Calu3 (cell line): ENCODE measurements at regions not wholly inside any gene's neighbourhood (a gene's known extent, or its start where the extent isn't known, plus 50 kb on each side); places are given as distances from the start of the nearest gene placed in this dataset.

Experiments used
- BruUV-seq: library from RNA; stranded (reverse); fragments of 400-500 nt; replicated peaks from 2 replicates; lab custom pipeline; 2021; lab: Mats Ljungman, UMichigan
- CTCF ChIA-PET: fragments of 300-600 bp; sonication (Branson Sonifier 250); formaldehyde crosslinking; loops from one replicate; lab custom pipeline; 2022; ENCODE audit warnings: antibody characterized with exemption; lab: Charles Lee
- DNase-seq: peaks from one replicate; pipeline ENCODE4 v3.0.0; 2022
- H3K27ac Mint-ChIP-seq: one replicate; pipeline ENCODE4 v1.8.0; 2022; ENCODE audit warnings: mixed read lengths; ENCODE audit not compliant: unreplicated experiment
- H3K27me3 Mint-ChIP-seq: one replicate; pipeline ENCODE4 v1.8.0; 2022; ENCODE audit warnings: mixed read lengths; ENCODE audit not compliant: unreplicated experiment
- H3K36me3 Mint-ChIP-seq: one replicate; pipeline ENCODE4 v1.8.0; 2022; ENCODE audit warnings: mild to moderate bottlenecking, moderate library complexity, mixed read lengths; ENCODE audit not compliant: insufficient read depth, unreplicated experiment
- H3K4me1 Mint-ChIP-seq: one replicate; pipeline ENCODE4 v1.8.0; 2022; ENCODE audit warnings: mild to moderate bottlenecking, low read depth, mixed read lengths; ENCODE audit not compliant: unreplicated experiment
- H3K4me3 Mint-ChIP-seq: one replicate; pipeline ENCODE4 v1.8.0; 2022; ENCODE audit warnings: mild to moderate bottlenecking, low read depth, moderate library complexity, mixed read lengths; ENCODE audit not compliant: unreplicated experiment
- H3K9me3 Mint-ChIP-seq: one replicate; pipeline ENCODE4 v1.8.0; 2022; ENCODE audit warnings: low read depth, mixed read lengths; ENCODE audit not compliant: unreplicated experiment
- intact Hi-C: fragments of 100-400 bp; cut with micrococcal nuclease; formaldehyde crosslinking; loops from one replicate; pipeline ENCODE4 v1.10.0; 2022; ENCODE audit not compliant: unreplicated experiment
- TF ChIP-seq, protein P1 (sequence below): fragments of 200-600 bp; IDR thresholded peaks from one replicate; pipeline ENCODE4 v1.8.0; 2022; ENCODE audit warnings: antibody characterized with exemption; ENCODE audit not compliant: unreplicated experiment

DNA sequence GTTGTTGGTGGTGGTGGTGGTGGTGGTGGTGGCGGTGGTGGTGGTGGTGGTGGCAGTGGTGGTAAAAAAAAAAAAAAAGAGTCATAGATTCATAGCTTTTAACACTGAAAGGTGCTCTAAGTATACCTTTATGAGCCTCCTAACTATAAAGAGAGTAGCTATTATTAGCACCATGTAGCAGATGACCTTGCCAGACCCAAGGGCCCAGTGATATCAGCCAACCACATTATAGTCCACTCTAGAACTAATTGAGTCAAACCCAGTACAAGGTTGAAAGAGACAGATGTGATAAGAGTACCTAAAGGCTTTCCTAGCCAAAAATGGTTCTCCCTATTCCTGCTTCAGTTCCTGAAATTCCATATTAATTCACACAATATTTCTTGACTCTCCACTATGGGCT, 245.3 kb downstream of the HACE1 start:
- Mint-ChIP-seq H3K36me3 (no peaks in the 10 kb centered on the region), H3K4me1 (peaks cover 20% of the 10 kb centered on the region), H3K4me3 (no peak overlapping the region), H3K9me3 (peaks cover 2% of the 10 kb centered on the region), H3K27ac (no peak overlapping the region), H3K27me3 (no peaks in the 10 kb centered on the region)
- no TSS peak for BruUV-seq
- DNase-seq: no peak
- CTCF ChIA-PET: no interaction called here
- intact Hi-C loops: no loop called here
- TF ChIP-seq, protein P1, sequence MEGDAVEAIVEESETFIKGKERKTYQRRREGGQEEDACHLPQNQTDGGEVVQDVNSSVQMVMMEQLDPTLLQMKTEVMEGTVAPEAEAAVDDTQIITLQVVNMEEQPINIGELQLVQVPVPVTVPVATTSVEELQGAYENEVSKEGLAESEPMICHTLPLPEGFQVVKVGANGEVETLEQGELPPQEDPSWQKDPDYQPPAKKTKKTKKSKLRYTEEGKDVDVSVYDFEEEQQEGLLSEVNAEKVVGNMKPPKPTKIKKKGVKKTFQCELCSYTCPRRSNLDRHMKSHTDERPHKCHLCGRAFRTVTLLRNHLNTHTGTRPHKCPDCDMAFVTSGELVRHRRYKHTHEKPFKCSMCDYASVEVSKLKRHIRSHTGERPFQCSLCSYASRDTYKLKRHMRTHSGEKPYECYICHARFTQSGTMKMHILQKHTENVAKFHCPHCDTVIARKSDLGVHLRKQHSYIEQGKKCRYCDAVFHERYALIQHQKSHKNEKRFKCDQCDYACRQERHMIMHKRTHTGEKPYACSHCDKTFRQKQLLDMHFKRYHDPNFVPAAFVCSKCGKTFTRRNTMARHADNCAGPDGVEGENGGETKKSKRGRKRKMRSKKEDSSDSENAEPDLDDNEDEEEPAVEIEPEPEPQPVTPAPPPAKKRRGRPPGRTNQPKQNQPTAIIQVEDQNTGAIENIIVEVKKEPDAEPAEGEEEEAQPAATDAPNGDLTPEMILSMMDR: no peak

DNA sequence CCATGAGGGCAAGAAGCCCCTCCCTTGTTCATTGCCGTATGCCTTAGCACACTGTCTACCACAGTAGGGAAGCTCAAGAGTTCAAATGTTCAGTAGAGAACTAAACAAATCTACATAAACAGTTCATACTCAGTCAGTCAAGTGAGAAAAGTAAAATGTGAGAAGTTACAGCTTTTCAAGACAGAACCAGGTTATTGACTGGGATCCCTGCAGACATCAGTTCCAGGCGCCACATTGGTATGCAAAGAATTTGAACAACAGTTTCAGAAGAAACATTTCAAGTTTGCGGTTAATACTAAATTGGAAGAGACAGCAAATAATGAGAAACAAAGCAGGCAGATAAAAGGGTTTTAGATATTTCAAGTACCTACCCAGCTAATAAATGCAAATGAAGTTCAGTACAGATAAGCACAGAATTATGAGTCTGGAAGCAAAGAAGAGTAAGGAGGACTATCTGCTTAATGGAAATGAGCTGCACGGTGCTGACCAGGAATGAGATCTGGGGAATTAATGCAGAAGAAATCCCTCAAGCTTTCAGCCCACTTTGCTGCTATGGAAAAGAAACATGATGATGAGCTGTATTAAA, 246.2 kb downstream of the HACE1 start:
- no peak for DNase-seq
- BruUV-seq: no TSS peak
- Mint-ChIP-seq H3K9me3 (peaks cover 2% of the 10 kb centered on the region), H3K27ac (no peak overlapping the region), H3K36me3 (no peaks in the 10 kb centered on the region), H3K4me3 (no peak overlapping the region), H3K4me1 (peaks cover 20% of the 10 kb centered on the region), H3K27me3 (no peaks in the 10 kb centered on the region)
- CTCF ChIA-PET: no interaction called here
- intact Hi-C loops: no loop called here
- TF ChIP-seq, protein P1: no peak

DNA sequence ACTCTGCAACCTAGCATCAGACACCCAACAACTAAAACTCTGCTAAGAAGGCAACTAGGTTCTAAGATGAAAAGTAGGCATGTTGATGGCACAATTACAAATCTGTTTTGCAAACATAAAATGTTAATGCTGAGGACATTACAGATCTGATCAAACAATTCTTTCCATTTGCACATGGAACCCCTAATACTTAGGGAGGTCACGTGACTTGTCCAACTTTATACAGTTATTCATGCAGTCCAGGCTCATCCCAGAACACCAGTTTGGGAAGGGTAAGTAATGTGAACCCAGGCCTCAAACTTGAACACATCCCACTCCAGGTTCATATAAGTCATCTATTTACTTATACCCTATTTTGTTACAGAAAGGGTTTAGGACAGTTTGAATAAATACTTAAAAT, 247.2 kb downstream of the HACE1 start:
- H3K27ac Mint-ChIP-seq: no peak overlapping the region
- intact Hi-C loops: no loop called here
- peaks cover 2% of the 10 kb centered on the region for H3K9me3 Mint-ChIP-seq
- H3K27me3 Mint-ChIP-seq: no peaks in the 10 kb centered on the region
- CTCF ChIA-PET: no interaction called here
- peaks cover 18% of the 10 kb centered on the region for H3K4me1 Mint-ChIP-seq
- H3K36me3 Mint-ChIP-seq: no peaks in the 10 kb centered on the region
- DNase-seq: no peak
- no peak overlapping the region for H3K4me3 Mint-ChIP-seq
- TF ChIP-seq, protein P1: no peak
- no TSS peak for BruUV-seq

DNA sequence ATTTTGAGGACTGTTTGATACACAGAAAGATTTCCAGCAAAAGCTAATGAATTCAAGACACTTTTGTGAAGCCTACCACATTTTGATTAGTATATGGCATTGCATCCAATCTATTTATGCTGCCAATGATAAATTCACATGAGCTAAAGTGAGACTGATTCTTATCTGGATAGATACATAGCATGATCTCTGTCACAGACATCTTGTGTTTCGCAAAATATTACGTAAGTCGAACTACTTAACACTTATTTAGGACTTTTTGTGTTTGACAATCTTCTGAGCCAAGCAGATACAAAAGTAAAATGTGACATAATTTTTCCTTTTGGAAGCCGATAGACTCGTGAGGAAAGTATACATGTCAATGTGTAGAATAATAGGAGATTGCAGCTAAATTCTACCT, 251.6 kb downstream of the HACE1 start:
- BruUV-seq: no TSS peak
- CTCF ChIA-PET: no interaction called here
- Mint-ChIP-seq H3K4me3 (no peak overlapping the region), H3K27me3 (no peaks in the 10 kb centered on the region), H3K9me3 (peaks cover 2% of the 10 kb centered on the region), H3K36me3 (no peaks in the 10 kb centered on the region), H3K27ac (no peak overlapping the region), H3K4me1 (peaks cover 22% of the 10 kb centered on the region)
- intact Hi-C loops: no loop called here
- no peak for DNase-seq
- TF ChIP-seq, protein P1: no peak
